DOHH2 (cell line): ENCODE measurements at regions not wholly inside any gene's neighbourhood (a gene's known extent, or its start where the extent isn't known, plus 50 kb on each side); places are given as distances from the start of the nearest gene placed in this dataset.

Experiments
- H3F3A ChIP-seq: fragments of 200-600 bp; sonication (generic), shearing (Covaris generic); 2 replicates; pipeline ENCODE4 v1.6.0; 2016; ENCODE audit warnings: antibody characterized with exemption, mild to moderate bottlenecking; ENCODE audit not compliant: control insufficient read depth, insufficient read depth
- H3K27ac ChIP-seq: fragments of 200-600 bp; sonication (generic); 2 replicates; pipeline ENCODE4 v1.5.1; 2014; ENCODE audit warnings: low read depth, mild to moderate bottlenecking, low read length, moderate library complexity
- H3K27me3 ChIP-seq: fragments of 200-600 bp; sonication (generic); 2 replicates; pipeline ENCODE4 v1.6.1; 2014; ENCODE audit warnings: mild to moderate bottlenecking, low read length, mixed read lengths; ENCODE audit not compliant: control insufficient read depth
- H3K36me3 ChIP-seq: fragments of 200-600 bp; sonication (generic); 2 replicates; pipeline ENCODE4 v1.6.1; 2014; ENCODE audit warnings: mild to moderate bottlenecking, low read length, moderate library complexity, mixed read lengths; ENCODE audit not compliant: control insufficient read depth
- H3K4me1 ChIP-seq: fragments of 200-600 bp; sonication (generic); 2 replicates; pipeline ENCODE4 v1.6.1; 2014; ENCODE audit warnings: mild to moderate bottlenecking, low read length, mixed read lengths; ENCODE audit not compliant: control insufficient read depth
- H3K4me2 ChIP-seq: fragments of 200-600 bp; sonication (generic); 2 replicates; pipeline ENCODE4 v1.6.0; 2014; ENCODE audit warnings: mild to moderate bottlenecking, low read length, moderate library complexity
- H3K4me3 ChIP-seq: fragments of 200-600 bp; sonication (generic); 2 replicates; pipeline ENCODE4 v1.5.1; 2014; ENCODE audit warnings: mild to moderate bottlenecking, low read length, mixed read lengths
- H3K79me2 ChIP-seq: fragments of 200-600 bp; sonication (generic); 2 replicates; pipeline ENCODE4 v1.6.1; 2014; ENCODE audit warnings: mild to moderate bottlenecking, low read length, mixed read lengths; ENCODE audit not compliant: control insufficient read depth
- H3K9me2 ChIP-seq: fragments of 200-600 bp; sonication (generic); replicated peaks from 2 replicates; pipeline ENCODE4 v1.6.1; 2014; ENCODE audit warnings: mild to moderate bottlenecking, low read length, mixed read lengths; ENCODE audit not compliant: control insufficient read depth
- H3K9me3 ChIP-seq: fragments of 200-600 bp; sonication (generic); 2 replicates; pipeline ENCODE4 v1.6.1; 2014; ENCODE audit warnings: antibody characterized with exemption, low read length, mixed read lengths; ENCODE audit not compliant: control insufficient read depth, insufficient read depth
- H4K20me1 ChIP-seq: fragments of 200-600 bp; sonication (generic); 2 replicates; pipeline ENCODE4 v1.6.0; 2014; ENCODE audit warnings: low read depth, mild to moderate bottlenecking, antibody characterized with exemption, low read length, moderate library complexity; ENCODE audit not compliant: control insufficient read depth, insufficient read depth
- CTCF ChIP-seq: fragments of 200-600 bp; sonication (generic); IDR thresholded peaks from one replicate; pipeline ENCODE4 v1.5.1; 2014; ENCODE audit warnings: antibody characterized with exemption, mild to moderate bottlenecking, low read depth, low read length; ENCODE audit not compliant: poor library complexity, severe bottlenecking
- EZH2phosphoT487 ChIP-seq: fragments of 200-600 bp; sonication (generic); IDR thresholded peaks from 2 replicates; pipeline ENCODE4 v1.6.1; 2017; ENCODE audit warnings: borderline replicate concordance, mild to moderate bottlenecking, antibody characterized with exemption, low read length, moderate library complexity, mixed read lengths

DNA sequence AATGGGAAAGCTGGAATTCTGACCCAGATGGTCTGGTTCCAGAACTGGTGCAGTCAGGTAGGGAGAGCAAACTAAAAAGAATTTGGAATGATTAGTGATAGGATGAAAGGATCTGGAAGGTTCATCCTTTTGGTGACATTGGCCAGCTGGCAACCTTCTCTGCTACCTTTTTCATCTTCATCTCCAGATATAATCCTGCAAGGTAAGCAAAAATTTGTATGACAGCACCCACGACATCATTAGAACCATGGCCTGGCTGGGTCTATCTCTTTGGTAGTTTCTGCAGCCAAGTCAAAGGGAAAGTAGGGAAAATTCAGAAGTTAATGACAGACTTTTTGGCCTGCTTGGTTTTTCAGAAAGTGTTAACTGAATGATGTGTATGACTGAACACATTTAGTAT is 188.9 kb upstream of the MALRD1 start:
- no peaks in the 10 kb centered on the region for H3K79me2 ChIP-seq
- no peaks in the 10 kb centered on the region for H3F3A ChIP-seq
- H3K9me2 ChIP-seq = no peaks in the 10 kb centered on the region
- no peaks in the 10 kb centered on the region for H4K20me1 ChIP-seq
- H3K4me1 ChIP-seq = no peaks in the 10 kb centered on the region
- no peak overlapping the region for H3K27ac ChIP-seq
- H3K4me2 ChIP-seq = no peak overlapping the region
- no peaks in the 10 kb centered on the region for H3K36me3 ChIP-seq
- H3K27me3 ChIP-seq = no peaks in the 10 kb centered on the region
- H3K9me3 ChIP-seq = no peaks in the 10 kb centered on the region
- H3K4me3 ChIP-seq = no peak overlapping the region
- no peak for TF ChIP-seq CTCF
- TF ChIP-seq EZH2phosphoT487 = no peak

DNA sequence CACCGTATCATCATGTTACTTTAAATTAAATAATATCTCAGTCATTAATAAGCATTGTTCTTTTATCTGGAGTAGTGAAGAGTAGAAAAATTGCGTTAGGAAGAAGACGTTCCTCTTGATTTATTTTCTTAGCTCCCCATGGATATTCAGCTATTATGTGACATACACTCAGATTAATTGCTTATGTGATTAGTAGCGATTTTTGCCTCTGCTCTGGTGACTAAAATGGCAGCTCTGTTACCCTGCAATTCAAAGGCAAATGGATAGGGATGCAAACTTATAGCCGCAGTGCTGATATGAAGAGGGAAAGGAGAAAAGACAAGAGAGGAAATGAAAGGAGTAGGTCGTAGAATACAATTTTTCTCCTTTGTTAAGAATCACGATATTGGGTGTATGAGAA is 188.4 kb upstream of the MALRD1 start:
- Histone ChIP-seq H3K9me2 (no peaks in the 10 kb centered on the region), H3K4me3 (no peak overlapping the region), H3K27ac (no peak overlapping the region), H3K36me3 (no peaks in the 10 kb centered on the region), H3K4me1 (no peaks in the 10 kb centered on the region), H4K20me1 (no peaks in the 10 kb centered on the region), H3F3A (no peaks in the 10 kb centered on the region), H3K4me2 (no peak overlapping the region), H3K27me3 (no peaks in the 10 kb centered on the region), H3K9me3 (no peaks in the 10 kb centered on the region), H3K79me2 (no peaks in the 10 kb centered on the region)
- TF ChIP-seq CTCF = no peak
- TF ChIP-seq EZH2phosphoT487 = no peak

- no peaks in the 10 kb centered on the region for H3K79me2 ChIP-seq
- no peaks in the 10 kb centered on the region for H3K9me2 ChIP-seq
- no peaks in the 10 kb centered on the region for H4K20me1 ChIP-seq
- H3K4me2 ChIP-seq = no peak overlapping the region
- no peak overlapping the region for H3K4me3 ChIP-seq
- H3K27ac ChIP-seq = no peak overlapping the region
- no peaks in the 10 kb centered on the region for H3K9me3 ChIP-seq
- TF ChIP-seq EZH2phosphoT487 (no peak), CTCF (no peak)
- no peaks in the 10 kb centered on the region for H3F3A ChIP-seq
- no peaks in the 10 kb centered on the region for H3K4me1 ChIP-seq
- H3K36me3 ChIP-seq = no peaks in the 10 kb centered on the region
- H3K27me3 ChIP-seq = no peaks in the 10 kb centered on the region
Observed at GRCh38 chr10:18860631-18861240, 187.9 kb upstream of the MALRD1 start.
